Progenitor cell of endocrine pancreas (in vitro differentiated cells): ENCODE measurements at regions not wholly inside any gene's neighbourhood (a gene's known extent, or its start where the extent isn't known, plus 50 kb on each side); places are given as distances from the start of the nearest gene placed in this dataset.

Experiments used
- DNase-seq: peaks from one replicate; pipeline ENCODE4 v3.0.0; 2021; ENCODE audit warnings: low spot score; ENCODE audit not compliant: unreplicated experiment
- H3K27ac Mint-ChIP-seq: 2 replicates; pipeline ENCODE4 v1.8.0; 2021; ENCODE audit warnings: mild to moderate bottlenecking, moderate library complexity, mixed read lengths
- H3K27me3 Mint-ChIP-seq: 2 replicates; pipeline ENCODE4 v1.8.0; 2021; ENCODE audit warnings: mixed read lengths
- H3K36me3 Mint-ChIP-seq: 2 replicates; pipeline ENCODE4 v1.8.0; 2022; ENCODE audit warnings: mixed read lengths; ENCODE audit not compliant: insufficient read depth
- H3K4me1 Mint-ChIP-seq: 2 replicates; pipeline ENCODE4 v1.8.0; 2021; ENCODE audit warnings: low read depth, mixed read lengths
- H3K4me3 Mint-ChIP-seq: 2 replicates; pipeline ENCODE4 v1.8.0; 2021; ENCODE audit warnings: low read depth, mild to moderate bottlenecking, moderate library complexity, mixed read lengths
- H3K9me3 Mint-ChIP-seq: 2 replicates; pipeline ENCODE4 v1.8.0; 2021; ENCODE audit warnings: low read depth, mixed read lengths
- TF ChIP-seq, protein P1 (sequence below): fragments of 200-600 bp; sonication (generic); IDR thresholded peaks from one replicate; pipeline ENCODE4 v1.5.0; 2021; ENCODE audit warnings: antibody characterized with exemption, mild to moderate bottlenecking; ENCODE audit not compliant: unreplicated experiment

GRCh38 chr17:77266891-77267341, 126.1 kb downstream of the SEC14L1 start:
- H3K9me3 Mint-ChIP-seq, result no peaks in the 10 kb centered on the region
- TF ChIP-seq, protein P1, sequence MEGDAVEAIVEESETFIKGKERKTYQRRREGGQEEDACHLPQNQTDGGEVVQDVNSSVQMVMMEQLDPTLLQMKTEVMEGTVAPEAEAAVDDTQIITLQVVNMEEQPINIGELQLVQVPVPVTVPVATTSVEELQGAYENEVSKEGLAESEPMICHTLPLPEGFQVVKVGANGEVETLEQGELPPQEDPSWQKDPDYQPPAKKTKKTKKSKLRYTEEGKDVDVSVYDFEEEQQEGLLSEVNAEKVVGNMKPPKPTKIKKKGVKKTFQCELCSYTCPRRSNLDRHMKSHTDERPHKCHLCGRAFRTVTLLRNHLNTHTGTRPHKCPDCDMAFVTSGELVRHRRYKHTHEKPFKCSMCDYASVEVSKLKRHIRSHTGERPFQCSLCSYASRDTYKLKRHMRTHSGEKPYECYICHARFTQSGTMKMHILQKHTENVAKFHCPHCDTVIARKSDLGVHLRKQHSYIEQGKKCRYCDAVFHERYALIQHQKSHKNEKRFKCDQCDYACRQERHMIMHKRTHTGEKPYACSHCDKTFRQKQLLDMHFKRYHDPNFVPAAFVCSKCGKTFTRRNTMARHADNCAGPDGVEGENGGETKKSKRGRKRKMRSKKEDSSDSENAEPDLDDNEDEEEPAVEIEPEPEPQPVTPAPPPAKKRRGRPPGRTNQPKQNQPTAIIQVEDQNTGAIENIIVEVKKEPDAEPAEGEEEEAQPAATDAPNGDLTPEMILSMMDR, result no peak
- no peaks in the 10 kb centered on the region for H3K36me3 Mint-ChIP-seq
- no peak overlapping the region for H3K27ac Mint-ChIP-seq
- no peak for DNase-seq
- peaks cover 12% of the 10 kb centered on the region for H3K4me1 Mint-ChIP-seq
- H3K4me3 Mint-ChIP-seq, result no peak overlapping the region
- peaks cover 9% of the 10 kb centered on the region for H3K27me3 Mint-ChIP-seq

GRCh38 chr17:77269696-77270681, 129.2 kb downstream of the SEC14L1 start:
- no peak overlapping the region for H3K4me3 Mint-ChIP-seq
- no peaks in the 10 kb centered on the region for H3K36me3 Mint-ChIP-seq
- H3K9me3 Mint-ChIP-seq, result no peaks in the 10 kb centered on the region
- TF ChIP-seq, protein P1, result no peak
- H3K27me3 Mint-ChIP-seq, result peaks cover 9% of the 10 kb centered on the region
- peaks cover 2% of the 10 kb centered on the region for H3K4me1 Mint-ChIP-seq
- H3K27ac Mint-ChIP-seq, result no peak overlapping the region
- no peak for DNase-seq

DNA sequence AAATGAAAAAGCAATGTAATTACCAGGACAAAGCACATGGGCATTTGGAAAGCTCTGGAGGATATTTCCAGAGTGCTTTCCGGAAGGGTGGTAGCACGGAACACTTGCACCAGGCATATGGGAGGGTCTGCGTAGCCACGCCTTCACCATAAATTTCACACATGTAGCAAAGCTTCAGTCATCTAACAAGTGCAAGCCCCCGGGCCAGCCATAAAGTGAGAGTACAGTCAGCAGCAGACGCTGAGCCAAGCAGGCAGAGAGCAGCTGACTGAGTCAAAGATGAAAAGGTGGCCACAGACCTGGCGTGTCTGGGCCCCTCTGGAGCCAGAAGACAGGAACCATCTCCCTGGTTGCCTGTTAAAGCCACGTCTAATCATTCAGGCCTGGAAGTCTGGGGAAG, 130.6 kb downstream of the SEC14L1 start:
- no peak for DNase-seq
- TF ChIP-seq, protein P1, result no peak
- Mint-ChIP-seq H3K27me3 (peaks cover 16% of the 10 kb centered on the region), H3K9me3 (no peaks in the 10 kb centered on the region), H3K4me1 (peaks cover 2% of the 10 kb centered on the region), H3K4me3 (no peak overlapping the region), H3K36me3 (no peaks in the 10 kb centered on the region), H3K27ac (no peak overlapping the region)

DNA sequence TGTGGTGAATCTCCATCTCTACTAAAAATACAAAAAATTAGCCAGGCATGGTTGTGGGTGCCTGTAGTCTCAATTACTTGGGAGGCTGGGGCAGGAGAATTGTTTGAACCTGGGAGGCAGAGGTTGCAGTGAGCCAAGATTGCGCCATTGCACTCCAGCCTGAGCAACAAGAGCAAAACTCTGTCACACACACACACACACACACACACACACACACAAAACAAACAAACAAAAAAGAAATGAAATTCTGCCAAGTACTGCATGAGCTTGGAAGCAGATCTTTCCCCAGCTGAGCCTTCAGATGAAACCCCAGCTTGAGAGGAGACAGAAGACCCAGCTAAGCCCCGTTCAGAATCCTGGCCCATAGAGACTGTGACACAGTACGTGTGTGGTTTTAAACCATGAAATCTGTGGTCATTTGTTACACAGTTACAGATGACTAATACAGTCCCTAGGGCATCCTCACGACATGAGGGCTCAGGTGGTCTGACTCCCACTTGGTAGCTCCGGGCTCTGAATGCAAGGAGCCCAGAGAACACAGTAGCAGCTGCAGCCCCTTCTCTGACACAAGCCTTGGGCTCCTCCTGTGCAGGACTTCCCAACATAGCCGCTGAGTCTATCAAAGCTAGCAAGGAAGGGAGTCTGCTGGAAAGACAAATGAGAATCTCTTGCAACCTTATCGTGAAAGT, 132.8 kb downstream of the SEC14L1 start:
- TF ChIP-seq, protein P1, result no peak
- Mint-ChIP-seq H3K36me3 (no peaks in the 10 kb centered on the region), H3K27me3 (peaks cover 21% of the 10 kb centered on the region), H3K9me3 (no peaks in the 10 kb centered on the region), H3K4me3 (no peak overlapping the region), H3K4me1 (peaks cover 2% of the 10 kb centered on the region), H3K27ac (no peak overlapping the region)
- DNase-seq, result no peak

DNA sequence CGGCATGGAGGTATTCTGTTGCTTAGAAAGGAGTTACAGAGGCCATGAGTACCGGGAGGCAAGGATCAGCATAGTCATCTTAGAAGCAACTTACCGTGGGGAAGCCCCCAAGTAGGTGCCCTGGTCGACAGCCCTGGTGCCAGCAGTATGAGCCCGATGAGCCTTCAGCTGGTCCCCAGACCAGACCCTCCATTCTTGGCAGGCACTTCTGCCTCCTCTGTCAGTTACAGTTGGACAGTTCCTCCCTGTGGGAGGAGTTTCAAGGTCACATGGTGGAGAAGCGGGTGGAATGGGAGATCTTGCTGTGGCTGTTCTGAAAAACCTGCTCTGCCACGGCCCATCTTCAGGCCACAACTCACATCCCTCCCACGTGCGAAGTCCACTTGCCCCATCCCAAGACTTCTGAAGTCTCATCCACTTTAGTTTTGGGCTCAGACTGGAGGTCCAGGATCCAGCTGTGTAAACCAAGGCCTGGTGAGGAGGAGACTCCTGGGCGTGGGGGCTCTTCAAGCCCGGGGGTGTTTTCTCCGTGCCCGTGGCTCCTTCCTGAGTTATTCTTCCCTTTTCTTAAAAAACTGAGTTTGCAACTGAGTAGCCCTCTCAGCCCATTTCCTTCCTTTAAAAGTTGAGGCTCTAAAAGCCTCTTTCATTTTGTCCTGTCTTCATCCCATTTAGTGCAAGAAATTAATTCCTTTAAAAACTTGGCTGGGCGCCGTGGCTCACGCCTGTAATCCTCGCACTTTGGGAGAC, 133.5 kb downstream of the SEC14L1 start:
- no peak overlapping the region for H3K27ac Mint-ChIP-seq
- no peak overlapping the region for H3K4me3 Mint-ChIP-seq
- H3K9me3 Mint-ChIP-seq, result no peaks in the 10 kb centered on the region
- TF ChIP-seq, protein P1, result no peak
- DNase-seq, result no peak
- H3K4me1 Mint-ChIP-seq, result peaks cover 2% of the 10 kb centered on the region
- H3K27me3 Mint-ChIP-seq, result peaks cover 22% of the 10 kb centered on the region
- H3K36me3 Mint-ChIP-seq, result no peaks in the 10 kb centered on the region
